ENCODE measurements at regions not wholly inside any gene's neighbourhood (a gene's known extent, or its start where the extent isn't known, plus 50 kb on each side); places are given as distances from the start of the nearest gene placed in this dataset.

GRCh38 chr2:228387776-228388175, 206.3 kb upstream of the SPHKAP start:
- no peak for DNase-seq (ENCODE audit: extremely low read depth, low read depth)
- no peak for TF ChIP-seq CTCF (IDR thresholded peaks at IDR 0.05; ENCODE audit: low read depth, low read length)

GRCh38 chr2:228378696-228379425, 197.4 kb upstream of the SPHKAP start:
- no peak for DNase-seq (ENCODE audit: extremely low read depth, low read depth)
- TF ChIP-seq CTCF (IDR thresholded peaks at IDR 0.05; ENCODE audit: low read depth, low read length), result no peak

- DNase-seq (ENCODE audit: extremely low read depth, low read depth), result no peak
- TF ChIP-seq CTCF (IDR thresholded peaks at IDR 0.05; ENCODE audit: low read depth, low read length), result no peak
Measured at GRCh38 chr2:228378233-228378632, 196.7 kb upstream of the SPHKAP start.

- no peak for TF ChIP-seq CTCF (IDR thresholded peaks at IDR 0.05; ENCODE audit: low read depth, low read length)
- DNase-seq (ENCODE audit: extremely low read depth, low read depth), result no peak
Measured at GRCh38 chr2:228377533-228377932, 196.0 kb upstream of the SPHKAP start.

GRCh38 chr2:228374741-228375140, 193.3 kb upstream of the SPHKAP start:
- no peak for DNase-seq (ENCODE audit: extremely low read depth, low read depth)
- TF ChIP-seq CTCF (IDR thresholded peaks at IDR 0.05; ENCODE audit: low read depth, low read length), result no peak

- no peak for DNase-seq (ENCODE audit: extremely low read depth, low read depth)
- no peak for TF ChIP-seq CTCF (IDR thresholded peaks at IDR 0.05; ENCODE audit: low read depth, low read length)
Measured at GRCh38 chr2:228373191-228373590, 191.7 kb upstream of the SPHKAP start.

GRCh38 chr2:228372212-228372611, 190.7 kb upstream of the SPHKAP start:
- no peak for TF ChIP-seq CTCF (IDR thresholded peaks at IDR 0.05; ENCODE audit: low read depth, low read length)
- no peak for DNase-seq (ENCODE audit: extremely low read depth, low read depth)
